ENCODE measurements at regions not wholly inside any gene's neighbourhood (a gene's known extent, or its start where the extent isn't known, plus 50 kb on each side); places are given as distances from the start of the nearest gene placed in this dataset.

GRCh38 chr2:207401338-207401737, 128.4 kb upstream of the CREB1 start:
- Histone ChIP-seq H3K9me3 (no peaks in the 10 kb centered on the region), H3K9ac (ENCODE audit: low read depth in 2 of 2, low read length in 2 of 2) (no peak overlapping the region), H3K27ac (no peak overlapping the region), H3K36me3 (no peaks in the 10 kb centered on the region), H3K4me3 (no peak overlapping the region), H3K27me3 (no peaks in the 10 kb centered on the region), H3K4me1 (no peaks in the 10 kb centered on the region)
- intact Hi-C loops (cut with DNase I), result no loop called here
- no peak for DNase-seq
- TF ChIP-seq CTCF (IDR thresholded peaks at IDR 0.05), result no peak

GRCh38 chr2:207403141-207403540, 126.6 kb upstream of the CREB1 start:
- intact Hi-C loops (cut with DNase I), result no loop called here
- no peak overlapping the region for H3K4me3 ChIP-seq
- H3K9me3 ChIP-seq, result no peaks in the 10 kb centered on the region
- H3K9ac ChIP-seq (ENCODE audit: low read depth in 2 of 2, low read length in 2 of 2), result no peak overlapping the region
- no peak overlapping the region for H3K27ac ChIP-seq
- DNase-seq, result no peak
- no peaks in the 10 kb centered on the region for H3K4me1 ChIP-seq
- TF ChIP-seq CTCF (IDR thresholded peaks at IDR 0.05), result no peak
- H3K27me3 ChIP-seq, result no peaks in the 10 kb centered on the region
- H3K36me3 ChIP-seq, result no peaks in the 10 kb centered on the region

GRCh38 chr2:207403950-207404349, 125.8 kb upstream of the CREB1 start:
- Histone ChIP-seq H3K9me3 (no peaks in the 10 kb centered on the region), H3K9ac (ENCODE audit: low read depth in 2 of 2, low read length in 2 of 2) (no peak overlapping the region), H3K4me1 (no peaks in the 10 kb centered on the region), H3K27me3 (no peaks in the 10 kb centered on the region), H3K36me3 (no peaks in the 10 kb centered on the region), H3K27ac (no peak overlapping the region), H3K4me3 (no peak overlapping the region)
- DNase-seq, result no peak
- intact Hi-C loops (cut with DNase I), result no loop called here
- no peak for TF ChIP-seq CTCF (IDR thresholded peaks at IDR 0.05)

- H3K4me3 ChIP-seq, result no peak overlapping the region
- DNase-seq, result no peak
- no peaks in the 10 kb centered on the region for H3K27me3 ChIP-seq
- no peak overlapping the region for H3K9ac ChIP-seq (ENCODE audit: low read depth in 2 of 2, low read length in 2 of 2)
- no peak overlapping the region for H3K27ac ChIP-seq
- no peaks in the 10 kb centered on the region for H3K36me3 ChIP-seq
- no peaks in the 10 kb centered on the region for H3K9me3 ChIP-seq
- intact Hi-C loops (cut with DNase I), result no loop called here
- no peak for TF ChIP-seq CTCF (IDR thresholded peaks at IDR 0.05)
- no peaks in the 10 kb centered on the region for H3K4me1 ChIP-seq
Measured at GRCh38 chr2:207405150-207405549, 124.6 kb upstream of the CREB1 start.

GRCh38 chr2:207408086-207408794, 121.5 kb upstream of the CREB1 start:
- no peaks in the 10 kb centered on the region for H3K9me3 ChIP-seq
- no peak overlapping the region for H3K4me3 ChIP-seq
- H3K4me1 ChIP-seq, result no peaks in the 10 kb centered on the region
- H3K27me3 ChIP-seq, result no peaks in the 10 kb centered on the region
- intact Hi-C loops (cut with DNase I), result no loop called here
- DNase-seq, result no peak
- TF ChIP-seq CTCF (IDR thresholded peaks at IDR 0.05), result no peak
- no peaks in the 10 kb centered on the region for H3K36me3 ChIP-seq
- no peak overlapping the region for H3K27ac ChIP-seq
- no peak overlapping the region for H3K9ac ChIP-seq (ENCODE audit: low read depth in 2 of 2, low read length in 2 of 2)
